22Rv1 (cell line): ENCODE measurements at regions not wholly inside any gene's neighbourhood (a gene's known extent, or its start where the extent isn't known, plus 50 kb on each side); places are given as distances from the start of the nearest gene placed in this dataset.

Experiments used
- CTCF ChIP-seq: fragments of 450-650 bp; IDR thresholded peaks from 2 replicates; pipeline ENCODE4 v1.5.1; 2017; ENCODE audit warnings: mild to moderate bottlenecking
- ZFX ChIP-seq: fragments of 450-650 bp; IDR thresholded peaks from 2 replicates; pipeline ENCODE4 v1.6.1; 2017; ENCODE audit warnings: antibody characterized with exemption, borderline replicate concordance

GRCh38 chr6:114432400-114432799, 89.6 kb upstream of the HS3ST5 start:
- TF ChIP-seq CTCF (no peak), ZFX (no peak)
